OCI-LY3 (cell line): ENCODE measurements at regions not wholly inside any gene's neighbourhood (a gene's known extent, or its start where the extent isn't known, plus 50 kb on each side); places are given as distances from the start of the nearest gene placed in this dataset.

ENCODE experiments used
- EZH2phosphoT487 ChIP-seq: fragments of 200-600 bp; shearing (Covaris generic); IDR thresholded peaks from 2 replicates; pipeline ENCODE4 v1.6.1; 2018; ENCODE audit warnings: antibody characterized with exemption, mixed run types, low read depth
- TF ChIP-seq, protein P1 (sequence below): fragments of 200-600, 300-600 bp; sonication (generic); IDR thresholded peaks from 2 replicates; pipeline ENCODE4 v1.5.1; 2014; ENCODE audit warnings: antibody characterized with exemption, low read length, low read depth

DNA sequence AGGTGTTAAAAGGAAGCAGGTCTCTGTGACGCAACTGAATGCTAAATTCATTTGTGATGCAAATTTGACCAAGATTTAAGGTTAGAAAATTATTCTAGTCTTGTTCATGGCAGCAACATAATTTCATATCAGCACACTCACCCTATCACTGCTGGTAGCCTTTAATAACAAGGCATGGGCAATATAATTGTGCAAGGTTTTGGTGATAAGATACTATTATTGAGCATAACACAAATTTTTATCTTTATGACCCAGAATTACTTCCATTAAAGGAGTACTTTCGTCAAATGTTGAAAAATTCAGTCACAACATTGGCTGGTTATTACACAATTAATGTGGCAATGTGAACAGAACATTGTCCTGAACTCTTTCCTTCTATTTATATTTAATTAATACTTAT lies 96.0 kb upstream of the PAM start:
- no peak for TF ChIP-seq EZH2phosphoT487
- TF ChIP-seq, protein P1, sequence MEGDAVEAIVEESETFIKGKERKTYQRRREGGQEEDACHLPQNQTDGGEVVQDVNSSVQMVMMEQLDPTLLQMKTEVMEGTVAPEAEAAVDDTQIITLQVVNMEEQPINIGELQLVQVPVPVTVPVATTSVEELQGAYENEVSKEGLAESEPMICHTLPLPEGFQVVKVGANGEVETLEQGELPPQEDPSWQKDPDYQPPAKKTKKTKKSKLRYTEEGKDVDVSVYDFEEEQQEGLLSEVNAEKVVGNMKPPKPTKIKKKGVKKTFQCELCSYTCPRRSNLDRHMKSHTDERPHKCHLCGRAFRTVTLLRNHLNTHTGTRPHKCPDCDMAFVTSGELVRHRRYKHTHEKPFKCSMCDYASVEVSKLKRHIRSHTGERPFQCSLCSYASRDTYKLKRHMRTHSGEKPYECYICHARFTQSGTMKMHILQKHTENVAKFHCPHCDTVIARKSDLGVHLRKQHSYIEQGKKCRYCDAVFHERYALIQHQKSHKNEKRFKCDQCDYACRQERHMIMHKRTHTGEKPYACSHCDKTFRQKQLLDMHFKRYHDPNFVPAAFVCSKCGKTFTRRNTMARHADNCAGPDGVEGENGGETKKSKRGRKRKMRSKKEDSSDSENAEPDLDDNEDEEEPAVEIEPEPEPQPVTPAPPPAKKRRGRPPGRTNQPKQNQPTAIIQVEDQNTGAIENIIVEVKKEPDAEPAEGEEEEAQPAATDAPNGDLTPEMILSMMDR: no peak
